MV-4-11 (cell line): ENCODE measurements at regions not wholly inside any gene's neighbourhood (a gene's known extent, or its start where the extent isn't known, plus 50 kb on each side); places are given as distances from the start of the nearest gene placed in this dataset.

Source experiments
- DNase-seq: peaks from one replicate; lab custom pipeline; 2025; lab: John Stamatoyannopoulos, UW

DNA sequence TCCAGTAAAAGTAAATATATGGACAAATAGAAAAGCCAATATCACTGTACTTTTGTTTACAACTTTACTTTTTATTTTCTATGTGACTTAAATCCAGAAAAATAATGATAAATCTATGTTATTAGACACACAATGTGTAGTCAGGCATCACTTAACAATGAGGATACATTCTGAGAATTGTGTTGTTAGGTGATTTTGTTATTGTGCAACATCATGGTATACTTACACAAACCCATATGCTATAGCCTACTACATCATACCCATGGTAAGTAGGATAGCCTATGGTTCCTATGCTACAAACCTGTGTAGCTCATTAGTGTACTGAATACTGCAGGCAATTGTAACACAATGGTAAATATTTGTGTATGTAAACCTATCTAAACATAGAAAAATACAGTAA is 781.7 kb upstream of the GHITM start:
- no peak for DNase-seq

DNA sequence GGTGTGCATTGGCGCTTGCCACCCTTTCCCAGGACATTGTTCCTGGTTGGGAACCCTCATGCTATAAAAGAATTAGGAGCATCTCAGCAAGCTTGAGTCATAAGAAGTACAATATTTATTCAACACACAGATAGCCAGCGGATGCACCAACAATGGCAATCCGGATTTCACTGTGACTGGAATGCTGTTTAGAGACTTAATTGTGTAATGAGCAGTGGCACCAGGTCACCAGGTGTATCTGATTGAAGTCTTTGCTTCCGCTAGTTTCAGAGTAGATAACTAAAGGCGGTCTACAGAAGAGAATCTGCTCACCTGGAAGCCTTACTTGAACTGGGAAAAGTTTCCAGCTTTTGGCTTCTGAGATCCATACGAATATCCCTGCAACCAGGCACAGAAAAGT is 772.3 kb upstream of the GHITM start:
- no peak for DNase-seq

DNA sequence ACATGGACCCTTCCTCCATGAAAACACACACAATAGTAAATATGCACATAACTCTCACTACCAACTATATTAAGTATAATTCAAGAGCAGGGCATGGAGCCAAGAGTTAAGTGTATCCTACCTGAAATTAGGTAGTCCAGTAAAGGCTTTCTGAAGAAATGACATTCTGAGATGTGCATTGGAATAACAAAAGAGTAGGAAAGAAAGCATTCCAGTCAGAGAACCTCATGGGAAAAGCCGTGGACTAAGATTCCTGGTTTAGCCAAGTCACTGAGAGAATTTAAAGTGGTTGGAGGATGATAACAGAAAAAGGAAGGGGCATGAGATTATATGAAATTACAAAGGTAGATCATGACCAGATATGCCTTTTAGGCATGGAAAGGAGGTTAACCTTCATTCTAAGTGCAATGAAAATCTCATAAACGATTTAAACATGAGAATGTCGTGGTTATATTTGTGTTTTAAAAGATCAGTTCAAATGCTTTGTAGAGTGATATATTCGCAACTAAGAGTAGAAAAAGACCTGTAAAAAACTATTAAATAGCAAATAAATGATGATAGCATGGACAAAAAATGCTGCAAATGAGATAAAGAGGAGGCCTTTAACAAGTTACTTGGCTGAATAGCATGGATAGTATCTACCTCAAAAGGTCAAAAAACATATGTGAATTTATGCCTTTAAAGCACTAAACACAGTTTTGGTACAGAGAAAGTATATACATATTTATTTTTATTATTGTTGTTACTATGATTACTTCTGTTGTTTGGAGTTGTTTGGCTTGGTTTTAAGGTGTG is 767.4 kb upstream of the GHITM start:
- DNase-seq = no peak

- DNase-seq = no peak
These were observed 766.7 kb upstream of the GHITM start for GRCh38 chr10:83372646-83373045.

DNA sequence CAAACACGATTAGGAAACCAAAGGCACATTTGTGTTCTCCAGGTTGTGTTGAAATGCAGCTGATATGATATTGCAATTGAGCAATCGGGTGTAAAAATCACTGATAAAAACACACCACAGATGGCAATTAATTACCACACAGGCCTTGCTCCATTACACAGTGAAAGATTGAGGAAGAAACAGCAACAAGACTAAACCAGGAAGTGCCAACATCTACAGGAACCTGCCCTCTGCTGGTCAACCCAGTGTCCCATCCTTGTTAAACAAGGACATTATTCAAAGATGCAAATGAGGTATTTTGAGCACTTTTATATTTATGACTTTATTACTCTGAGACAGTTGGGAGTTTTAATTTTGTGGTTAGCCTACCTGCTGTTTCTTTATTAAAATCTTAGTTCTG is 765.6 kb upstream of the GHITM start:
- DNase-seq = peak; percentile 75

GRCh38 chr10:83374741-83375140 is 764.6 kb upstream of the GHITM start:
- no peak for DNase-seq

DNA sequence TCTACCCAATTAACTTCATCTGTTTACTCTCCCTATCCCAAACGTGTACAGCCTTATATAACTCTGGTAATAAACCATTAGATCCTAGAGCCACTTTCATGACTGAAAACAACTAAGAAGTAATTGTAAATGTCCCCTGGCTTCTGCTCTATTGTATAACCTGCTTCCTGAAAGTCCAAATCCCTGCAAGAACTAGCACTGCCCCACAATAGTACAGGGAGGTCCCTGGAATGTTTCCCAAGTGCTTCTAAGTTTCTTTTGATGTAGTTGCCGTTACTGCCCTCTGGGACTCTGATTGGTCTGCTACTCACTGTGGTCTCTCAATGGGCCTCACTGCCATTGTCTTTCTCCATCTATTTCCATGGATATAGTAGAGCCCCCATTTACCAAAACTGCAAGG is 764.0 kb upstream of the GHITM start:
- no peak for DNase-seq

DNA sequence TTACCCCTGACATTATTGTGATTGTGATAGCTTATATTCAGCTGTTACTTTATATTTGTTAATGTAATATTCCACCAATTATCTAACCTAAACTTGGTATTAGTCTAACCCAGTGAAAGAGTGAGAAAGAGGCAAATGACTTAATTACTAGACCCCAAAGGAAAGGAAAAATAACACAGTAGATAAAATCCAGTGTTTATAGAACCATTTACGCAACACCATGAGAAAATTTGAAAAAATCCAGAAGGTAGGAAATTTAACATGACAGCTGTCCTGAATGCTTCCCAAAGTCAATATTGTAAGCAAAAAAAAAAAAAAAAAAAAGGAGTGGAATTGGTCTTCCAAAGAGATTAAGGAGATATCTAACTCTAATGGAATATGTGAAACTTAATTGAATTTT is 741.5 kb upstream of the GHITM start:
- DNase-seq = no peak

DNA sequence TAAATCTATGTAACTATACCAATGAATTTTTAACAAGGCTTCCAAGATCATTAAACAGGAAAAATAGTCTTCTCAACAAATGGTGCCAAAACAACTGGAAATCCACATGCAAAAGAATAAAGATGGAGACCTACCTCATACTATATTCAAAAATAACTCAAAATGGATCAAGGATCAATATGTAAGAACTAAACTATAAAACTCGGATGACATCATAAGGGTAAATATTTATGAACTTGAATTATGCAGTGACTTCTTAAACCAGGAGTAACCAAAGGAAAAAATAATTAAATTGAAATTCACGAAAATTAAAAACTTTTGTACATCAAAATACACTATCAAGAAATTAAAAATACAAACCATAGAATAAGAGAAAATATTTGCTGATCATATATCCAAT is 728.7 kb upstream of the GHITM start:
- DNase-seq = no peak

DNA sequence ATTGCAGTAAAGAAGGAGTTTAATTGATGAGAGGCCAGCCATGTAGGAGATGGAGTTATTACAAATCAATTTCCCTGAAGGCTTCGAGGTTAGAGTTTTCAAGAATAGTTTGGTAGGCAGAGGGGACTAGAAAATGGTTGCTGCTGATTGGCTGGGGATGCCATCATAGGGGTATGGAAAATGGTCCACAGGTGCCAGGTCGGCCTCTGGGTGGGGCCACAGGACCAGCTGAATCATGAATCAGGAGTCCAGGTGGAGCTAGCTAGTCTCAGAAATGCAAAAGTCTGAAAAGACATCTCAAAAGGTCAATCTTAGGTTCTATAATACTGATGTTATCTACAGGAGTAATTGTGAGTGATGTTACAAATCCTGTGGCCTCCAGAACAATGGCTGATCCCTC is 714.0 kb upstream of the GHITM start:
- no peak for DNase-seq

- DNase-seq = no peak
These were observed 712.2 kb upstream of the GHITM start for GRCh38 chr10:83427101-83427500.

DNA sequence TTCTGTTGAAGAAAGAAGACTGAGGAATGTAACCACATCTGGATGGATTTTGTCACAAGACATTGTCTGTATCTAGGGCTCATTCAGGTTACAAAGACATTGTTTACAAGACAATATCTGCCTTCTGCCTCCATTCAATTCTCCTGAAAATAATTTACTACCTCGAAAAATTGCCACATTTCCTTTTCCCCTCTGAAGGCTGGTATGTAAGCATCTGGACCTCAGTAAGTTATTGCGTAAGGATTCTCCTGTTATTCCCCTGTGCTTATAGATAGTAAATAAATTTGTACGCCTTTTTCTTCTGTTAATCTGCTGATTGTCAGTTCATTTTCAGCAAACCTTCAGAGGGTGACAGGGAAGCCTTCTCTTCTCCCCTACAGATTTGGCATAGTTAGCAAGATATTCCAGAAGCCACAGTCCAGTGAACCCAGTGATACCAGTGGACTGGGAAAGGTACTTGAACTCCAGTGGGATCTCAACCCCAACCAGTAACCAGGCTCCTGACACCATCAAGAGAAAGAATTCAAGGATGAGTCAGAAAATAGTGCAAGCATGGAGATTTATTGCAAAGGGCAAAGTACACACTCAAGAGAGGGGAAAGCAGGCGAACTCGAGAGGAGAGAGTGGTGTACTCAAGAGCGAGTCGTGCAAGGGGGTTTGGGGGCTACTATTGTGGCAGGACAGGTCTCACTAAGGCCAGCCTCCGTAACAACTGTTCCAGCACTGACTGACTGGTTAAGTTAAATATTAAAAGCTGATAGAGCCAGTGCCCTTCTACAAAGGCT is 706.9 kb upstream of the GHITM start:
- DNase-seq = no peak

DNA sequence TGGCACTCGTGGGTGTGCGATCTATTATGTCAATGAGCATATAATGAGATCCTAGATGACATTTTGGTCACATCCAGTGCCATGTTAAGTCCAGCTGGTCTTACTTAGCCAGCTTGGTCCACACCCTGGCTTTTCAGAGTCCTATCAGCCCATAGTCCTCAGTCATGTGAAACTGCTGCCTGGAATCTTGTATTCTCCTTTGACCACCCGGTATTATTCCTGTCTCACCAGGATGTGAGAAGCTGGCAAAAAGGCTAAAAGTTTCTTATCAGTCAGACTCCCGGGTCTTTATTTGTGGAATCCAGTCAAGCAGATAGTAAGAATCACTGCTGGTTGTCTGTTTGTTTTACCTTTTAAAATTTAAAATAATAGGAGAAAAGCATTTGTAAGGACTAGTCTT is 705.6 kb upstream of the GHITM start:
- DNase-seq = no peak

DNA sequence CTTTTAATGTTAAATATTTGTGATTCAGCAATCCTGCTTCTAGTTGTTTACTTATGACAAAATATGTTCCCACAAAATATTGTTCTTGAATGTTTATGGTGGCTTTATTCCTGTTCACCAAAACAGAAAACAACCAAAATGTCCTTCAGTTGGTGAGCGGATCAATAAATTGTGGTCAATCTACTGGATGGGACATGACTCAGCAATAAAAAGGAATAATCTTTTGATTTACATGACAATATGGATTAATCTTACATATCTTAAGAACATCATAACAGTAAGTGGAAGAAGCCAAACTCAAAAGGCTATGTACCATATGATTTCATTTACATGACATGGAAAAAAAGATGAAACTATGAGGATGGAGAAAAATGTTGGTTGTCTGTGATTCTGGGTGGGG is 691.3 kb upstream of the GHITM start:
- no peak for DNase-seq

GRCh38 chr10:83458611-83459010 is 680.7 kb upstream of the GHITM start:
- no peak for DNase-seq

DNA sequence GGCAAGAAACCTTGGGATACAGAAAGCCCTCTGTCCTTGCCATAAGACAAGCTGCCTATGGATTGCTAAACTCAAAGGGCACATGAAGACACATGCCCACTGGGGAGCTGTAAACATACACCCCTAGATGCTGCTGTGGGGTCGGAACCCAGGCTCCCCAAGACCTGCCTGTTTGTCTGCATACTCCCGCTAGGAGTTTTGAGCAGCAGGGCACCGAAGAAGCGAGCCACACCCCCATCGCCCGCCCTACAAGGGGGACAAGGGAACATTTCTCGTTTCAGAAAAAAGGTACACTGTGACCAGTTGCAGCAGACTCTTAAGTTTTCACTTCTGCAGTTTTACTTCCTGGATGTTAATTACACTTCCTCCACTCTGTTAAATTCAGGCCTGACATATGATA is 680.2 kb upstream of the GHITM start:
- DNase-seq = peak; percentile 41

DNA sequence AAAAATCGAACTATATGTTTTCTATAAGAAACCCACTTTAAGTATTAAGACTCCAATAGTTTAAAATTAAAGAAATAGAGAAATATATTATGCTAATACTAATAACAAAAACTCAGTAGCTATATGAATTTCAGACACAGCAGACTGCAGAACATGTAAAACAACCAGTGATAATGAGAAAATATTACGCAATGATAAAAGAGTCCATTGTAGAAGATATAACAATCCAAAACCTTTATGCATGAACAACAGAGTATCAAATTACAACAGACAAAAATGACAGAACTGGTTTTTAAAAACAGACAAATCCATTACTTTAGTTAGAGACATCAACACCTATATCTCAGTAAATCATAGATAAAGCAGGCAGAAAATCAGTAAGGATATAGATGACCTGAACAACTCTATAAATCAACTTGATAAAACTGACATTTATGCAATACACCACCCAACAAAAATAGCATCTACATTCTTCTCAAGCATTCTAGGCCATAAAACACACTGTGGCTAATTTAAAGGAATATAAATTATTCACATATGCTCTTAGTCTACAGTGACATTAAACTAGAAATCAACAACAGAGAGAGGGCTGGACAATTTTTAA is 669.5 kb upstream of the GHITM start:
- no peak for DNase-seq

DNA sequence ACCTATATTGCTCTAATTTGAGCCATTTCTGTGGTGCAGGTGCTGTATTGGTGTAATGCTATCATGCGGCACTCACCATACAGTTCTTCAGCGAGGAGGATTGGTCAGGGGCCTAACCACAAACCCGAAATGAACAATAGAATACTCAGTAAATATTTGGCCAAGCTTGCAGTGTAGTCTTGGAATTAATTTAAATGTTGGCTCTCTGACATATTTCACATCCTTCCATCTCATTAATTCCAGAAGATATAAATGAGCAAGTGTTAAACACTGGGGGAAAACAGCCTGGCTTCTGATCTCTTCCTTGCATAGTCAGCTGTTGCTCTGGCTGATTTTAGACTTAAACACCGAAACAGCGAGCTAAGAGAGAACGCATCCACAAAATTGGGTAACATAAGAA is 663.1 kb upstream of the GHITM start:
- DNase-seq = no peak

DNA sequence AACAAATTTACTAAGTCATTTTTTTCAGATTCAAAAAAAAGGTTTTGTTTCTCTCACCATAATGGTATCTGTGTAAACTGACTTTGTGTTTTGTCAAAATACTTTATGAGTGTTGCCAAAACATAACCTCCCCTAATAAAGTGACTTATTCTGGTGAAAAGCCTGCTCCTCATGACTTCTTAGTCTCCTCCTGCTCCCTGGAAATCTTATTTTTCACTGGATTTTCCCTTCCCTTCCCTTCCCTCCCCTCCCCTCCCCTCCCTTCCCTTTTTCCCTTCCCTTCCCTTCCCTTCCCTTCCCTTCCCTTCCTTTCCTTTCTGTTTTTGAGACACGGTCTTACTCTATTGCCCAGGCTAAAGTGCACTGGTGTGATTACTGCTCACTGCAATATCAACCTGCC is 650.1 kb upstream of the GHITM start:
- DNase-seq = no peak

DNA sequence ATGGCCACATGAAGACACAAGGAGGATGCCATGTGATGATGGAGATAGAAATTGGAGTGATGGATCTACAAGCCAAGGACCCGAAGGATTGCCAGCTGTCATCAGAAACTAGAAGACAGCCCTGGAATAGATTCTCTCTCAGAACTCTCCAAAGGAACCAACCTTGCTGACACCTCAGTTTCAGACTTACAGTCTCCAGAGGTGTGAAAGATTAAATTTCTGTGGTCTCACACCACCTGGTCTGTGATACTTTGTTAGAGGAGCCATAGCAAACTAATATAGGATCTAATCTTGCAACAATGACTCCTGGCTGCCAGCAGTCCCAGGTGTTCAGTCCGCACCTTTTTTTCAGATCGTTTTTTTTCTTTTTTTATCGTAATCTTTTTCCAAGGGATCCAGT is 647.3 kb upstream of the GHITM start:
- DNase-seq = no peak

DNA sequence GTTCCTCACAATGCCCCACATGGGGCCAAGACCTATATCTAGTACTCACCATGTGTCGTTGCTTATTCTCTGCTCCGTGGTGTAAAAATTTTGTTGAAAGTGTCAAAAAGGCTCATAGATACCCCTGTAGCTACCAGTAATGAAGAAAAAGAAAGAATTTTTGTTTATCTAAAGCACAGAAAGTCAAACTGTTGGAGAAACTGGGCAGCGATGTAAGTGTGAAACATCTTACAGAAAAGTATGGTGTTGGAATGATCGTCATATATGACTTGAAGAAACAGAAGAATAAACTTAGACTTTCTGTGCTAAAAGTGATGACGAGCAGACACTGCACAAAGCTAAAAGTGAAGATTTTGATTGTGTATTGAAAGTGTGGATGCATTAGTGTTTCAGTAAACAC is 626.6 kb upstream of the GHITM start:
- DNase-seq = no peak

DNA sequence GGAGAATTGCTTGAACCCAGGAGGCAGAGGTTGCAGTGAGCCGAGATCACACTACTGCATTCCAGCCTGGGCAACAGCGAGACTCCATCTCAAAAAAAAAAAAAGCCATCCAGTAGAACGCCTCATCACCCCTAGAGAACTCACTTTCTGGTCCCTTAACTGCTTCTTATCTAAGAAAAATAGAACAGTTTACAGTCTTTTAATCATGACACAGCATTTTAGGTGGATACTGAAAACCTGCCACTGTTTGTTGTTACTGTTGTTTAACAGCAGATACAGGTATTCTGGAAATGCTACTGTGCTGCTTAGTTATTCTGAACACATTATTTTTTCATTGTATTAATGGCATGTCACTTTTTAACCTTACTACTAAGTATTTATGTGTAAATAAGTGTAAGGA is 624.3 kb upstream of the GHITM start:
- DNase-seq = no peak

DNA sequence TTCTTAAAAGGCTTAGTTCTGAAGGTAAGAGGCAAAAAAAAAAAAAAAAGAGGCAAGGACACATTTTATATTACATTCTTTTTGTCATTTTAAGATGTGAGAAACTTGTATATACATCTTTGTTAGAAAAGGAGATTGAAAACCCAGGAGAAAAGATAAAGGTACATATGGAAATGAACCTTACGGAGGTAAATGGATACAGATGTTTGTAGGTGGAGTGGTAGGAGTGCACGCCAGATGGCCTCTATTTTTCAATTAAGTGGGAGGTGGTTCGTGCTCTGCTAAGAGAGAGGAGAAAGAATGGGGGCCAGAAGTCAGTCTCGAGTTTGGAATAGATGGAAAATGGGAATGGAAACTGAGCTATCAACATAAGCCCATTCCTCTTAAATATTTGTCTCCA is 622.5 kb upstream of the GHITM start:
- no peak for DNase-seq
